Hematopoietic multipotent progenitor cell treated with erythropoietin and hydrocortisone succinate and interleukin-3 and kit ligand, for 6 days (in vitro differentiated cells): ENCODE measurements at regions not wholly inside any gene's neighbourhood (a gene's known extent, or its start where the extent isn't known, plus 50 kb on each side); places are given as distances from the start of the nearest gene placed in this dataset.

Experiments used
- DNase-seq: peaks from one replicate; pipeline ENCODE4 v3.0.0-alpha.2; 2015

- DNase-seq, result peak; percentile 45
Observed at GRCh38 chr14:35222872-35223466, 69.2 kb upstream of the PSMA6 start.

GRCh38 chr14:35223927-35224326, 68.3 kb upstream of the PSMA6 start:
- DNase-seq, result no peak

GRCh38 chr14:35224615-35225014, 67.6 kb upstream of the PSMA6 start:
- DNase-seq, result no peak

- DNase-seq, result peak; percentile 62
Observed at GRCh38 chr14:35229084-35229791, 62.9 kb upstream of the PSMA6 start.

- DNase-seq, result no peak
Observed at GRCh38 chr14:35229792-35230089, 62.4 kb upstream of the PSMA6 start.

GRCh38 chr14:35231207-35231760, 60.9 kb upstream of the PSMA6 start:
- no peak for DNase-seq

- DNase-seq, result no peak
Observed at GRCh38 chr14:35234012-35234805, 58.0 kb upstream of the PSMA6 start.

- DNase-seq, result no peak
Observed at GRCh38 chr14:35235840-35236239, 56.3 kb upstream of the PSMA6 start.

- DNase-seq, result no peak
Observed at GRCh38 chr14:35236806-35237205, 55.4 kb upstream of the PSMA6 start.

GRCh38 chr14:35240231-35240630, 52.0 kb upstream of the PSMA6 start:
- no peak for DNase-seq
